PC-9 (cell line): ENCODE measurements at regions not wholly inside any gene's neighbourhood (a gene's known extent, or its start where the extent isn't known, plus 50 kb on each side); places are given as distances from the start of the nearest gene placed in this dataset.

Experiments
- EZH2 ChIP-seq: fragments of 200-600 bp; sonication (generic); IDR thresholded peaks from 2 replicates; pipeline ENCODE4 v1.8.0; 2017; ENCODE audit warnings: antibody characterized with exemption, low read depth
- TF ChIP-seq, protein P1 (sequence below): fragments of 200-600 bp; sonication (generic); conservative IDR thresholded peaks from 2 replicates; pipeline ENCODE4 v1.6.1; 2017; ENCODE audit warnings: mixed run types, antibody characterized with exemption, mild to moderate bottlenecking, moderate library complexity

DNA sequence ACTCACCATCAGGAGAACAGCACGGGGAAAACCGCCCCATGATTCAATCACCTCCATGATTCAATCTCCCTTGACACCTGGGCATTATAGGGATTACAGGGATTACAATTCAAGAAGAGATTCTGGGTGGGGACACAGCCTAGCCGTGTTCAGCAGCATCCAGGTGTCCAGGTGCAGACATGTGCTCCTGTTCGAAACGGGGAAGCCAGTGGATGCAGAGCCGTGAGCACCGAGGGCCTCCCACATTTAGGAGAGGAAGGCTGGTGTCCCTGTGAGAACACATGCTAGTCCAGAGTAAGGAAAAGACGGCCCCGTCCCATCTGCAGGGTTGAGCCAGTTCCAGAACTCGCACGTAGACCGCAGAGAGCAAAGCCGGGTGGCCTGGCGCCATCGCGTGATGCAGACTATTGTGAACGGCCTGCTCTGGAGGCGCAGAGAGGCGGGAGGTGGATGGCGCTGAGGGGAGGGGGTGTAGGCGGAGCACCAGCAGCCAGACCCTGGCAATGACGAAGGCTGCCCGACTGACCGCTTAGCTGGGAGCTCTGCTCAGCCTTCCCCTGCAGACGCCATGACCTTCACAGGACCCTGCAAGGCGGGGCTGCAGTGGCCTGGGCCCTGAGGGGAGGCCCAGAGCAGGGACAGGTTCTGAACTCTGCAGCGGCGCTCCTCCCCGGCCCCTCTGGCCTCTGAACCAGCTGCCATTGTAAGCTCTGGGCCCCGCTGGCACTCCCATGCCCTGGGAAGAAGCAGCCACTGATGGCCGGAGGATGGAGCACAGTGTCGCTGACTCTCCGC is 141.6 kb upstream of the TCERG1L start:
- TF ChIP-seq, protein P1, sequence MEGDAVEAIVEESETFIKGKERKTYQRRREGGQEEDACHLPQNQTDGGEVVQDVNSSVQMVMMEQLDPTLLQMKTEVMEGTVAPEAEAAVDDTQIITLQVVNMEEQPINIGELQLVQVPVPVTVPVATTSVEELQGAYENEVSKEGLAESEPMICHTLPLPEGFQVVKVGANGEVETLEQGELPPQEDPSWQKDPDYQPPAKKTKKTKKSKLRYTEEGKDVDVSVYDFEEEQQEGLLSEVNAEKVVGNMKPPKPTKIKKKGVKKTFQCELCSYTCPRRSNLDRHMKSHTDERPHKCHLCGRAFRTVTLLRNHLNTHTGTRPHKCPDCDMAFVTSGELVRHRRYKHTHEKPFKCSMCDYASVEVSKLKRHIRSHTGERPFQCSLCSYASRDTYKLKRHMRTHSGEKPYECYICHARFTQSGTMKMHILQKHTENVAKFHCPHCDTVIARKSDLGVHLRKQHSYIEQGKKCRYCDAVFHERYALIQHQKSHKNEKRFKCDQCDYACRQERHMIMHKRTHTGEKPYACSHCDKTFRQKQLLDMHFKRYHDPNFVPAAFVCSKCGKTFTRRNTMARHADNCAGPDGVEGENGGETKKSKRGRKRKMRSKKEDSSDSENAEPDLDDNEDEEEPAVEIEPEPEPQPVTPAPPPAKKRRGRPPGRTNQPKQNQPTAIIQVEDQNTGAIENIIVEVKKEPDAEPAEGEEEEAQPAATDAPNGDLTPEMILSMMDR, result no peak
- TF ChIP-seq EZH2, result no peak
